ENCODE measurements at regions not wholly inside any gene's neighbourhood (a gene's known extent, or its start where the extent isn't known, plus 50 kb on each side); places are given as distances from the start of the nearest gene placed in this dataset.

GRCh38 chr6:91337967-91338366 lies 751.1 kb upstream of the MAP3K7 start:
- TF ChIP-seq, protein P1, sequence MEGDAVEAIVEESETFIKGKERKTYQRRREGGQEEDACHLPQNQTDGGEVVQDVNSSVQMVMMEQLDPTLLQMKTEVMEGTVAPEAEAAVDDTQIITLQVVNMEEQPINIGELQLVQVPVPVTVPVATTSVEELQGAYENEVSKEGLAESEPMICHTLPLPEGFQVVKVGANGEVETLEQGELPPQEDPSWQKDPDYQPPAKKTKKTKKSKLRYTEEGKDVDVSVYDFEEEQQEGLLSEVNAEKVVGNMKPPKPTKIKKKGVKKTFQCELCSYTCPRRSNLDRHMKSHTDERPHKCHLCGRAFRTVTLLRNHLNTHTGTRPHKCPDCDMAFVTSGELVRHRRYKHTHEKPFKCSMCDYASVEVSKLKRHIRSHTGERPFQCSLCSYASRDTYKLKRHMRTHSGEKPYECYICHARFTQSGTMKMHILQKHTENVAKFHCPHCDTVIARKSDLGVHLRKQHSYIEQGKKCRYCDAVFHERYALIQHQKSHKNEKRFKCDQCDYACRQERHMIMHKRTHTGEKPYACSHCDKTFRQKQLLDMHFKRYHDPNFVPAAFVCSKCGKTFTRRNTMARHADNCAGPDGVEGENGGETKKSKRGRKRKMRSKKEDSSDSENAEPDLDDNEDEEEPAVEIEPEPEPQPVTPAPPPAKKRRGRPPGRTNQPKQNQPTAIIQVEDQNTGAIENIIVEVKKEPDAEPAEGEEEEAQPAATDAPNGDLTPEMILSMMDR (conservative IDR thresholded peaks at IDR 0.05; ENCODE audit: low read depth), result no peak
- POLR2A ChIA-PET (ENCODE audit: low non-redundant PET), result no interaction called here

DNA sequence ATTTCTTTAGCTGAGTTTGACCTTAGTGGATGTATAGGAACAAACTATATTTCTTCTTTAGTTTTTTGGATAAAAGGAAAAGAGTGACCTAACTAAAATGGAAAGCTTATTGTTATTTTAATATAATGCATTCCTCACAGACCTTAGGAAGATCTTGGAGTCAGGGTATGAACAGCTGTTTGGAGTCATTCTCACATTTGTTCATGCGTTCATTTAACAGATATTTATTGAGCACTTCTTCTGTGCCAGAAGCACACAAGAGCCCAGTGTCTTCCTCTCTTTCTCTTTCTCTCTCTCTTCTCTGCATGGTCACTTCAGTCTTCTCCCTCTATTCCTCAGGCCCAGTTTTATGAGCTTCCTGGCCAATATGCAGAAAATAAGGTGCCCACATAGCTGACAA lies 744.0 kb upstream of the MAP3K7 start:
- no peak overlapping the region for H3K27ac ChIP-seq
- no peak for DNase-seq (ENCODE audit: low spot score)
- TF ChIP-seq, protein P1 (conservative IDR thresholded peaks at IDR 0.05; ENCODE audit: low read depth), result no peak
- POLR2A ChIA-PET (ENCODE audit: low non-redundant PET), result no interaction called here
- CTCF ChIA-PET, result interaction anchor here (0.6 kb wide), 1 partner anchor 735 kb away, joined by 4 read pairs; no protein-coding TSS in a partner anchor

More at GRCh38 chr6:91337967-91338366, 751.1 kb upstream of the MAP3K7 start:
- H3K27ac ChIP-seq, result no peak overlapping the region
- CTCF ChIA-PET, result no interaction called here
- DNase-seq (ENCODE audit: low spot score), result no peak

DNA sequence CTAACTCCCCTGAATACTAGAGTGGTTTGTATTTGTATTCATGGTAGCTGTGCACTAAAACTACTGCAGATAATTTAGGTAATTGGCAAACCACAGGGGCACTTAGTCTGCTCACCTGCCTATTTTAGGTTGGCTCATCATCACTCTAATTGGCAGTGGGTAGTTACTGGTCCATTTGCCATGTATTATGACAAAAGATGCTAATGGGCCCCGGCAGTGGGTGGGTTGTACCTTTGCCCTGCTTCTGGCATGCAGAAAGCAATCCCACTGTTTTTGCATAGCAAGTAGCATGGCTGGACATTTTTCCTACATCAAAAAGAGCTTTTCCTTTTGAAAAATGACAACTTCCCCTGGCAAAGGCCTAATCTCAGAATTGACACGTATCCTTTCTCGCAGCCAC lies 741.4 kb upstream of the MAP3K7 start:
- ChIA-PET CTCF (no interaction called here), POLR2A (ENCODE audit: low non-redundant PET) (no interaction called here)
- TF ChIP-seq, protein P1 (conservative IDR thresholded peaks at IDR 0.05; ENCODE audit: low read depth), result no peak
- no peak overlapping the region for H3K27ac ChIP-seq
- no peak for DNase-seq (ENCODE audit: low spot score)

DNA sequence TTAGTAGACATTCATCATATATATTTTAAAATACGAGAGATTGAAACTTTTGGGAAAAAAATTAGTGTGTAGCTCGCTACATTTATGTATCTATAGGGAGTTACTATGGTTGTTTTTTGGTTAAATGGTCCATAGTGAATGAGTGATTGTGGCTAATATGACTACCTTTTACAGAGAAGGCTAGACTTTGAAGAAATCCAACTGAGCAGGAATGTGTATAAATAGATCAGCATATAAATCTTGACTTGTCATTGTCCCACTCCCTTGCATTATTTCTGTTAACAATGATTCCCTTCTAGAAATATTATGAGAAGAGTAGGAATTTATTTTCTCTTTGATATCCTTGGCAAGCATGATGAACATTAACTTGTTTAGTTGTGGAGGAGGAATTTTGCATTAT lies 737.8 kb upstream of the MAP3K7 start:
- no peak overlapping the region for H3K27ac ChIP-seq
- ChIA-PET CTCF (no interaction called here), POLR2A (ENCODE audit: low non-redundant PET) (no interaction called here)
- DNase-seq (ENCODE audit: low spot score), result no peak
- TF ChIP-seq, protein P1 (conservative IDR thresholded peaks at IDR 0.05; ENCODE audit: low read depth), result no peak

- ChIA-PET POLR2A (ENCODE audit: low non-redundant PET) (no interaction called here), CTCF (no interaction called here)
- no peak overlapping the region for H3K27ac ChIP-seq
- TF ChIP-seq, protein P1 (conservative IDR thresholded peaks at IDR 0.05; ENCODE audit: low read depth), result no peak
- DNase-seq (ENCODE audit: low spot score), result no peak
Observed at GRCh38 chr6:91317984-91318383, 731.1 kb upstream of the MAP3K7 start.

GRCh38 chr6:91317247-91317835 lies 730.5 kb upstream of the MAP3K7 start:
- no peak for DNase-seq (ENCODE audit: low spot score)
- ChIA-PET POLR2A (ENCODE audit: low non-redundant PET) (no interaction called here), CTCF (no interaction called here)
- no peak overlapping the region for H3K27ac ChIP-seq
- TF ChIP-seq, protein P1 (conservative IDR thresholded peaks at IDR 0.05; ENCODE audit: low read depth), result no peak
